GM19023 (cell line): ENCODE measurements at regions not wholly inside any gene's neighbourhood (a gene's known extent, or its start where the extent isn't known, plus 50 kb on each side); places are given as distances from the start of the nearest gene placed in this dataset.

ENCODE experiments used
- ATAC-seq: cut with Tn5 transposase; IDR thresholded peaks from one replicate; pipeline ENCODE4 v1.9.1; 2021; ENCODE audit warnings: mild to moderate bottlenecking, moderate library complexity; ENCODE audit not compliant: unreplicated experiment

DNA sequence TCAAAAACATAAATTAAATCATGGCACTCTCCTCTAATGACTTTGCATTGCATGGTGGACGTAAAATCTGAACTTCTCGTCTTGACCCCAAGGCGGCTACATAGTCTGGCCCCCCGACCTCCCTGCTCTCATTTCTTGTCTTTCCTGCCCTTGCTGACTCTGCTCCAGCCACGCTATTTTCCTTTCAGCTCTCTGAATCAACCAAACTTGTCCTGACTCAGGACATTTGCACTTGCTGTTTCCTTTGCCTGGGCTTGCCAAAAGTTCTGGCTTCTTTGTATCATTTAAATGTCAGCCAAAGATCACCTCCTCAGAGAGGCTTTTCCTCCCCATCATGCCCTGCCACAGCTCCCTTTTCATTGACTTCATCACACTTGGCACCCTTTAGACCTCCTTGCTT is 107.7 kb upstream of the NFE2L3 start:
- ATAC-seq: no peak

DNA sequence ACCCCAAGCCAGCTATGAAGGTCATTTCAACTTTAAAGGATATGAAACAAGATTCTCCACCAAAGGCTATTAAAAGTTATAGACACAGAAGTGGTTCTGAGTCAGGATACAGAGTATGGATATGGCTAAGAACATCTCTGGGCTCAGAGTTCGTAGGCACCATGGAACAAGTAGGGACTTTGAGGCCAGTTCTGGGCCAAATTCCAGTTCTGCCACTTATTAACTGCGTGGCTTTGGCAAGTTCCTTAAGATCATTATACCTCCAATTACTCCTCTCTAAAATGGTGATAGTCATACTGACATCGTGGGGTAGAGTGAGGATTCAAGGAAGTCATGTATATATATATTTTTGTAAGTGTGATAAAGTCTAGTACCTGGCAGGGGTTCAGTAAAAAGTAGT is 105.8 kb upstream of the NFE2L3 start:
- ATAC-seq: no peak

DNA sequence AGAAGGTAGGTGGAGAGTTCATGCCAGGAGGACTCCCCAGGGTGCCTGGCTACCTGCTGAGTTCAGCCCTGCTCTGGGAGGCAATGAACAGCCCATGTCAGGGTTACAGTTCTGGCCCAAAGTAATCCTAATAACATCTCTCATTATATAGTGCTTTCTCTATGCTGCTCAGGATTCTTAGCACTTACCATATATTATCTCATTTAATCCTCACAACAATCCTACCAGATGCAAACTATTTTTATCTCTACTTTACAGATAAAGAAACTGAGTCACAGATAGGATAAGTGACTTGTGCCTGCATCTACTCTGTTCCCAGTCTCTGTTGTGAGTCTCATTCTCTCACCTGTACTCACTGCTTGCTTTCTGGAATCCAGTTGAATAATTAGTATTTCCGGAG is 105.1 kb upstream of the NFE2L3 start:
- ATAC-seq: no peak

DNA sequence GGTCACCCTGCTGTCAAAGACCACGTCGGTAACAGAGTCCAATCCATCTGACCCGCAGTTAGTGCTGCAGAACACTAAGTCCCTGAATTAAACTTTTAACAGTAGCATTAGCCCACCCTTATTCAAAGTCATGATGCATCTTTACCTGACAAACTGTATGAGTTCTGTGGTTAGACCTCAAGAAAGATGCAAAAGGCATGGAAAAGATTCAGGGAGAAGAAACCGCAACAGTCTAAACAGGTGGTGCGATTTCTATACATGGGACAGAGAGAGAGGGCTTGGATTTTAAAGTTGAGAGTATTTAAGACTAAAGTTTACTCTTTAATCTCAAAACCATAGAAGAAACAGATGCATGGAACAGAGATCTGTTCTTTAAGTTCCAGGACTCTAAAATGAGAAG is 103.3 kb upstream of the NFE2L3 start:
- ATAC-seq: no peak

DNA sequence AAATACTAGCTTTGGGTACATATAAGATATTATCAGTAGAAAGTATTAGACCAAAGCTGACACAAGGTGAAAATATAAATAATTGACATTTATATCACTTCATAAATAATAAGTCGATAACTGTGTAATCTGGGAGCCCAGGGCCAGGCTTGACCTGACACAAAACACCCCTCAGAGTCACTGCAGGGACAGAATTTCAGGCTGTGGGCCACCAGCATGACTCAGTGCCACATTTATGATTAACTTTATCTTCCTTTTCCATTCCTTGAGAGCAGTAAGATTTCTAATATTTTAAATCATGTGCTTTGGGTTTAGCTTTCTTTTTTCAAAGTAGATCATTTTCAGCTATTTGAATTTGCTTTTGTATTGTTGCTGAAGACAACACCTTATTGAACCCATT is 102.9 kb upstream of the NFE2L3 start:
- no peak for ATAC-seq

DNA sequence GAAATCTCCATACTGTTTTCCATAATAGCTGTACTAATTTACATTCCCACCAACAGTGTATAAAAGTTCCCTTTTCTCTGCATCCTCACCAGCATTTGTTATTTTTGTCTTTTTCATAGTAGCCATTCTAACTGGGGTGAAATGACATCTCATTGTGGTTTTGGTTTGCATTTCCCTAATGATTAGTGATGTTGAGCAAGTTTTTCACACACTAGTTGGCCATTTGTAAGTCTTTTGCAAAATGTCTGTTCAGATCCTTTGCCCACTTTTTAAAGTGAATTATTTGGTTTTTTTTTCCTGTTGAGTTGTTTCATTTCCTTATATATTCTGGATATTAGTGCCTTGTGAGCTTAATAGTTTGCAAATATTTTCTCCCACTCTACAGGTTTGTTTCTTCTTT is 101.0 kb upstream of the NFE2L3 start:
- ATAC-seq: no peak

DNA sequence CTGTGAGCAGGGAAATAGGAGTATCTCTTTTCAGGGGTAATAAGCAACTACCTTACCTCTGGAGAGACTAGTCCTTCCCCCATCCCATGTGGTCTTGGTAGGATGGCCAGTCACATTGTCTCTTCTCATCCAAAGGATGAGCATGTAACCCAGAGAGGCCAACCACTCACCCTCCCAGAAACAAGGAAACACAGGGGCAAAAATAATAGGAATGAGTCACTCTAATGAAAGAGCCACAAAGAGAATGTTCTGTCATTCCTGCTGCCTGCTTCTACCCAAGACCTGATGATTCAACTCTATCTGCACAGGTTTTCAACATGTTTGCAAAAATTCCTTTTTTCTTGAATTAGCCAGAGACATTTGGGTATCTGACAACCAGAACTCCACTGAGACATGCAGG is 99.3 kb upstream of the NFE2L3 start:
- no peak for ATAC-seq

DNA sequence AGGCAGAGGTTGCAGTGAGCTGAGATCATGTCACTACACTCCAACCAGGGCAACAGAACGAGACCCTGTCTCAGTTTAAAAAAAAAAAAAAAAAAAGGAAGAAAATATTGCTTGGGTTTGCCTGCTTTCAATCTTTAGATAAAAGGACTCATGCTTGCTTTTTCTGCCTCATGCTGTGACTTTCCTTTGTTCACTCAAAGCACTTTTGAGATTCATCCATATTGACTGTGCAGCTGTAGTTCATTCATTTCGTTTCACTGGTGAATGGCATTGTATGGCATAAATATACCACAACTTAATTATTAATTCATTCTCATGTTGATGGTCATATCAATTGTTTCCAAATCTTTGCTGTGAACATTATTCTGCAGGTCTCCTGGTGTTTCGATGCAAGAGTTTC is 97.6 kb upstream of the NFE2L3 start:
- no peak for ATAC-seq

DNA sequence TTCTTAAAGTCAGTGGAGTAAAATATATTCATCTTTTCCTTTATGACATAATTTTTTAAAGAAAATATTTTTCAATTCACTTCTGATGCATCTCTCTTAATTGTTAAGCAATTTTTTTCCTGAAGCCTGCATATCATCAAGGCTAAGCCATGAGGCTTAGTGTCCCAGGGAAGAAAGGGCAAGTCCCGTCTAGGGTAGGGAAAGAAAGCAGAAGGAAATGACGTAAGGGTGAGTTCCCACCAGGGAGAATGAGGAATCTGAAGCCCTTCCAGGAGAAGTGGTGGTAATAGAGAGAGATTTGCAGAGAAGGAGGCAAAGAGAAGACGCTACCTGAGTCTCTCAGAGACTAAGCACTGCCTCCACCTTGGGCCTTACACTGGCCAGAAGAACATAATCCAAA is 96.8 kb upstream of the NFE2L3 start:
- ATAC-seq: no peak

DNA sequence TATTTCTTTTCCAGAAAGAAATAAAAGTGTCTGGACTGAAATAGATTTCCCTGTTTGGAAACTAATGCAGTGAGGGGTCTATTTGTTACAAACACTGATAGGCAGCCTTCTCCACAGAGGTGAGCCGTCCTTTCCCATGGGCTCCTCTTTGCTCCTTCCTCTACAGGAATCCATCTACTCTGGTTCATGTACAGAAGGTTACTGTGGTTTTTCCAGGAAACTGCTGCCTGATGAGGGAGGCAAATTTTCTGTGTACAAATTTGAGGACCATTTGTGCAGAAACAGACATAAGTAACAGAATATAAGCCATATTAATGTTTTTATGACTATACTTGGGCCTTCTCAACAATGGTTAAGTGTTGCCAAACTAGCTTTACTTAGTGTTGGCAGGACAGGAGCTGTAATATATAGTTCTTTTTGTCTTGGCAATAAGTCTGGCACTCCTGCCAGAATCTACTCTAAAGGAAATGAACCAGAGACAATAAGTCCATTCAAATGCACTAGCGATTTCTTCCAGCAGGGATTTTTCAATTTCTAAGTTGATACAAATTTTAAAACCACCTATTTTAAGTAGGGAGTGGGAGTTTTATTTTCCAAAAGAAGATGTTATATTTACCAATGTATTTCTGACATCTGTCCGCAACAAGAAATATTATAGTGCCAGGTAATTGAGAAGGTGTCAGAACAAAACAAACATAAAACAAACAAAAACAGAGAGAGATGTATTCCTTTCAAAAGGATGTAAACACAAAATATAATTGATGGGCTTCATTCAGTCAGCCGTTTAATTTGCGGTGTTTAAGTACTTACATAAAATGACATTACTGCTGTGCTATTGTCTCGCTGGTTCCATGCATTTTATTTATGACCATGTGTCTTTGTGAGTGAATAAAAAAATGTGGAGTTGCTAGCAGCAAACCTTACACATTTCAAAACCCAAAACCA is 91.0 kb upstream of the NFE2L3 start:
- ATAC-seq: no peak

DNA sequence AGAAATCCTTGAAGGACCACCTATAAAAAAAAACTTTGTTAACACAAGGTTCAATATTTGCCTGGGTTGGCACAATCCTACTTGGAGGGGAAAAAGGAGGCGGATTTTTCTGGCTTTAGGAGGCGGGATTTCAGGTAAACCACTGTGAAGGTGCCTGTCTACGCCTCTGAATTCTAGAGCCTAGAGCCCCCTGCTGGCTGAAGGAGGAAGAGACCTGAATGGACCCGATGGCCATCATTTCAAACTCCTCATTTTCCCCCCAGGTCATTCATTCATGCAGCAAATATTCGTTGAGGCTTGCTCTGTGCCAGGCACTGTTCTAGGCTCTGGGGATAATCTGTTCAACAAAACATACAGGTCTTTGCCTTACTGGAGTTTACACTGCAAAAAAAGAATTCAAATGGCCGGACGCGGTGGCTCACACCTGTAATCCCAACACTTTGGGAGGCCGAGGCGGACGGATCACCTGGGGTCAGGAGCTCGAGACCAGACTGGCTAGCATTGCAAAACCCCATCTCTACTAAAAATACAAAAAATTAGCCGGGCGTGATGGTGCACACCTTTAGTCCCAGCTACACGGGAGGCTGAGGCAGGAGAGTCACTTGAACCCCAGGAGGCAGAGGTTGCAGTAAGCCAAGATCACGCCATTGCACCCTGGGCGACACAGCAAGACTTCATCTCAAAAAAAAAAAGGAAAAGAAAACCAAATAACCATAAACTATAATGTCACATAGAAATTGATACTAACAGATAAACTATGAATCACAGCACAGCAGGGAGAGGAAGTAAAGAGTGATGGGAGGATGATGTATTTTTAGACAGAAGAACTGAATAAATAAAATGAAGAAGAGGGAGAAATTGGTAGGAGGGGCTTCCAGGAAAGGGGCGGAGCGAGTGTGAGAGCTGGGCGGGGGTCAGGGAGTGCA is 90.1 kb upstream of the NFE2L3 start:
- peak; percentile 88 for ATAC-seq

DNA sequence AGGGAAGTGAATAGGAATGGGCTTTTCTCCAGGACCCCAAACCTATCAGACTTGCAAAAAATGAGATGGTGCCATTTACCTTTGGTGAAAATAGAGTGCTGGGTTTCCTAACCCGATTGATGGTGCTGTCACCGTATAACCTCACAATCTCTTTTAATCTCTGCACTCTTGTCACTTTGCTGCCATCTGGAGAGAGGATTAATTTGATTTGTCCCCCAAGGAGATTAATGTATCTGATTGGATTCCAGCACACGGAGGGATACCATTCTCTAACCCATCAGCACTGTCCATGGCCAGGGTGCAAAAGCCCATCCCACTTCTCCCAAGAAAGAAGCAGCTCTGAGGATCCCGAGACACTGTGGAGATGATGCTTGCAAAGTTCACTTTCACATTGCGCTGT is 86.3 kb upstream of the NFE2L3 start:
- ATAC-seq: no peak

DNA sequence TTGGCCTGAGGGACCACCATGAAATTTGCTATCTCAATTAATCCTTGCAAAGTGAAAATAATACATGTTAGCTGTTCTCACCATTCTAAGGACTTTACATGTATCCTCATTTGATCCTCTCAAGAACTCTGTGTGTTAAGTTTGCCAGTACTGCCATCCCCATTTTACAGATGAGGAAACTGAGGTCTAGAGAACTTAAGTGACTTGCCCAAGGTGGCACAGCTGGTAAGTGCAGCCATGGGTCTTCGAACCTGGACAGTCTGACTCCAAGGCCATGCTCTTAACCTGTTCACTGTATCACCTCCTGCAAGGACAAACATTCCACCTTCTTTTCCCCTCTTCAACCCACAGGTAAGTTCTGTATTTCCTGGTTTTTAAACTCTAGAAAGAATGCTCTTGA is 85.3 kb upstream of the NFE2L3 start:
- ATAC-seq: no peak

DNA sequence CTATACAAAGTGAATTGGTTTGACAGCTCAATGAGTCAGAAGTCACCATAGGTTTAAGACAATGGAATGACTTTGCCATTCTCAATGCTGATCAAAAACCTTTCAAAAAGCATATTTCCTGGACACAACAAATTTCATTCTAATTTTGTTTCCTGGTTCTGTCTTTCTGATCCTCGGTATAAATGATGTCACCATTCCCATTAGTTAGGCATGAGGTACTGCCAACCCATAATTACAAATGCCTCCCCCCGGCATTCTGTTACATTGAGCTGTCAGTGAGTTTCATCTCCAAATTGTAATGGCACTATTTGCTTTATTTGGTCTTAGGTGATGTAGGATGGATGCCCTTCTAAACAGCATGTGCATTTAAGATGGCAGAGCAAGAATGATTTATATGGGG is 81.7 kb upstream of the NFE2L3 start:
- no peak for ATAC-seq

DNA sequence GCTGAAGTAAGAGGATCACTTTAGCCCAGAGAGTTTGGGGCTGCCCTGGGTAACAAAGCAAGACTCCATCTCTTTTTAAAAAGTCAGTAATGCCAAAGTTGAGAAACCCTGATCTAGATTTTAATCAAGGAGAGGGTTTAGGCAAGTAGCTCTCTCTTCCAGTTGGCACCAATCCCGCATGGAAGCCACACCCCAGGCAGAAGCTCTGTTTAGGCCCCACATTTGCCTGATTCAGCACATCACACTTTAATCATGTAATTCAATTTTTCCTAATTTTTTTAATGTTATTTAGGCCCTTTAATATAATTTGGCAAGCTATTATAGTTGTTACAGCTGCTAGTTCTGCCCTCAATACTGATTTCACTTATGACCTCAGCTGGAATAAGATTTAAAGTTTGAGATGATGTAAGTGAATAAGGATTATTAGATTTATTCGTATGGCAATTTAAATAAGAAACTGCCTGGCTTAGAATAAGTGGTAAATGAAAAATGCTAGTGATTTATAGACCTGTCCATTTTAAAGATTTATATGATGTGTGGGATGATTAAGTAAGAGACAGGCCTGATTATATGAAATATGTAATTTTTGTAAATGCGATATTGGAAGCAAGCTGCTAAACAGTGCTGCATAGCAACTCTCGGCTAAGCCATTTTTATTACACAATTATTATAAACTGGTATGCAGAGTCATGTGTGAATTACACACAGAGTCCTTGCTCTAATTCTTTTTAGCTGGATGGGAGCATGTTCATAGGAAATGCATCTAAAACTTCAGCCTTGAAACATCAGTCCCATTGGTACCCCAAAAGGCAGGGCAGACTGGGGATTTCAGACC is 80.2 kb upstream of the NFE2L3 start:
- ATAC-seq: no peak

DNA sequence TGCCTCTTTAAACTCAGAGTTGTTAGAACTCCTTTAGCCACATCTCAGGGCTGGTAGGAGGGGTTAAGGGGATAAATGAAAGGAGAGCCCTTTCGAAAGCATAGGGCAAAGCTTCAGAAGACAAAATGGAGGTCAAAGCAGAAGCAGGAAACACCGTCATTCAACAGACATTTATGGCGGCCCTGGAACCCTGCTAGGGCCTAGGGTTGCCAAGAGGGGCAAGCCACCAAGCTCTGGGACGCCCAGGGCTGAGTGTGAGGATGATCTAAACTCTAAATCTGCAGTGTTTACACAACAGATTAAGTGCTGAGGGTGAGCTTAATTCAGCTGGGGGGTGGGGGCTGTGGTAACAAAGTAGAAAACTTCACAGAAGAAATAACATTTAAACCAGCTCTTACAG is 79.0 kb upstream of the NFE2L3 start:
- no peak for ATAC-seq

DNA sequence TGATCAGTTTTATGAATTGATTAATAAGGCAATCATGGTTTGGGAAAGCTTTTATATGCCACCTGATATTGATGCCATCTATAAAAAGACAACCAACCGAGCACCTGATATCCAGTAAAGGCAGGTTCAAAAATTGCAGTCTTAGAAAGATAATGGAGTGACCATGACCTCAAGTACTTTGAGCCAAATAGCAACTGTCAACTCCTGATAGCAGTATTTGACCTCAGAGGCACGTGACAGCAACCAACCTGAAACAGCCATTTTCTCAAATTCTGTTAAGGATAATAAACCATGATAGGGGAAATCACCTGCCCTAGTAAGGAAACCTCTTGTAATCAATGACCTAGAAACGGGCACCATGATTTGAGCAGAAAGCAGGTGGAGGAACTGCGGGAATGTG is 77.1 kb upstream of the NFE2L3 start:
- ATAC-seq: no peak

DNA sequence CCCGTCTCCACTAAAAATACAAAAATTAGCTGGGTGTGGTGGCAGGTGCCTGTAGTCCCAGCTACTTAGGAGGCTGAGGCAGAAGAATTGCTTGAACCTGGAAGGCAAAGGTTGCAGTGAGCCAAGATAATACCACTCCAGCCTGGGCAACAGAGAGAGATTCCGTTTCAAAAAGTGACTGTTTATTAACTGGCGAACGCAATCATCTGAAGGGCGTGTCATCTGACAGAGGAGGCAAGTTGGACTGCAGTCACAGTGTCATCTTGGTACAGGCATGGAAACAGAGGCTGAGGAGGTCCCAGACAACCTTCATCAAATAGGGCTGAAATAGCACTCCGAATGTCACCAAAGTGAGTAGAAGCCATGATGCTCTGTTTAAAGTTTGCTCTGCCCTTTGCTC is 75.3 kb upstream of the NFE2L3 start:
- no peak for ATAC-seq

DNA sequence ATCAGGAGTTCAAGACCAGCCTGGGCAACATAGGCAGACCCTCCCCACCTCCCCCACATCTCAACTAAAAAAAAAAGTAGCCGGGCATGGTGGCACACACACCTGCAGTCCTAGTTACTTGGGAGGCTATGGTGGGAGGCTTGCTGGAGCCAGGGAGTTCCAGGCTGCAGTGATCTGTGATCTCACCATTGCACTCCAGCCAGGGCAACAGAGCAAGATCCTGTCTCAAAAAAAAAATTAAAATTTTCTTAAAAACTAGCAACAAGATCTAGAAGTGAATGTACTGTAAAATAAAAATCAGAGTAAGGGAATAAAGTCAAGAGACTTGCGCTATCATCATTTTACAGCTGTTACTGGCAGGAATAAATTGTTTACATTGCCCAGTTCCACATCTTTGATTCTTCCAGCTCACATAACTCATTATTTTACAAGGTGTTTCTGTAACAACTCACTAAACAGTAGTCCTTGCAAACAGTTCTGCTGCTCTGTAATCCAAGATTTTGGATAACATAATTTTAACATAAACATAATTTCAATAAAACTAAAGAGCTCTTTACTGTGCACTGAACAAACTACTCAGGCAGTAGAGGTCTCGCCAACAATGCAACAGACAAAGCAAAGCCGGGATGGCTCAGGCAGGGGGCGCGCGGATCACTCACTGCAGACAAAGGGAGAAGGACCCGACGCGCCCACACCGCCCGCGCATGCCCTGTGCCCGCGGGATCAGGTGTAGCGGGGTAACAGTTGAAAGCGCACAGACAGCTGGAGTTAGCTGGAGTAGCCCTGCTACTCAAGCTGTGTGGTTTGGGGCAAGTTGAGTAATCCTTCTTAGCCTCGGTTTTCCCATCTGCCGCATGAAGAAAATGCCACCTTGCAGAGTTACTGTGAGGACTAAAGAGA is 73.3 kb upstream of the NFE2L3 start:
- peak; percentile 86 for ATAC-seq

DNA sequence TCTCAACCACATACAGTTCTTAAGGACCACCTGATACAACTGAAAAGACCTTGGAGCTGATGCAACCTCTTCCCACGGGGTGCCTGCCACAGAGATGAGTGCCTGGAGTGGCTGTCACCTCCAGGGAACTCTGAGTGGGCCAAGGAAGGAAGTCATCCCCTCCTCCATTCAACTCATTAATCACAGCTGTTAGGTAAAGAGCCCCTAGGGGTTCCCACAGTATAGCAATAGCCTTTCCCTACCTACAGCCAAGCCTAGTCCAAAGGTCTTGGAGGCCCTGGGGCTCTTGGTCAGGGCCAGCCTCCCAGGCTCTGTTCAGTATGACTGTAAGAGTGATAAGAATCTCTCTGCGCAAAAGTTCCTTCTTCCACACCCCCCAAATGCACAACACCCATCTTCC is 70.4 kb upstream of the NFE2L3 start:
- no peak for ATAC-seq
